ENCODE measurements at regions not wholly inside any gene's neighbourhood (a gene's known extent, or its start where the extent isn't known, plus 50 kb on each side); places are given as distances from the start of the nearest gene placed in this dataset.
A peak's percentile ranks its signal among the peaks of the same experiment; 100 is the strongest.

DNA sequence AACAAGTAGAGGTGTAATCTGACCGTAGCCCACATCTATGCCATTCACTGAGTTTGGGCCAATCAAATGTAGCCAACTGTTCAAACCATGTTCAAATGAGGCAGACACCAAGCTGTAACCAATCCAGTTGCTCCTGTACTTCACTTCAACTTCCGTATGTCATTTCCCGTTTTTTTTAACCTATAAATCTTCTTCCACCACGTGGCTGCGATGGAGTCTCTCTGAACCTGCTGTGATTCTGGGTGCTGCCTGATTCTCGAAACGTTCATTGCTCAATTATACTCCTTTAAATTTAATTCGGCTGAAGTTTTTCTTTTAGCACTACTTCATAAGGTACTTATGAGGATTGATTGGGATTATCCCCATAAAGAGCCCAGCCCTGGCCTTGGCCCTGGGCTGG lies 179.7 kb downstream of the PIK3R1 start:
- DNase-seq: no peak
- TF ChIP-seq, protein P1, sequence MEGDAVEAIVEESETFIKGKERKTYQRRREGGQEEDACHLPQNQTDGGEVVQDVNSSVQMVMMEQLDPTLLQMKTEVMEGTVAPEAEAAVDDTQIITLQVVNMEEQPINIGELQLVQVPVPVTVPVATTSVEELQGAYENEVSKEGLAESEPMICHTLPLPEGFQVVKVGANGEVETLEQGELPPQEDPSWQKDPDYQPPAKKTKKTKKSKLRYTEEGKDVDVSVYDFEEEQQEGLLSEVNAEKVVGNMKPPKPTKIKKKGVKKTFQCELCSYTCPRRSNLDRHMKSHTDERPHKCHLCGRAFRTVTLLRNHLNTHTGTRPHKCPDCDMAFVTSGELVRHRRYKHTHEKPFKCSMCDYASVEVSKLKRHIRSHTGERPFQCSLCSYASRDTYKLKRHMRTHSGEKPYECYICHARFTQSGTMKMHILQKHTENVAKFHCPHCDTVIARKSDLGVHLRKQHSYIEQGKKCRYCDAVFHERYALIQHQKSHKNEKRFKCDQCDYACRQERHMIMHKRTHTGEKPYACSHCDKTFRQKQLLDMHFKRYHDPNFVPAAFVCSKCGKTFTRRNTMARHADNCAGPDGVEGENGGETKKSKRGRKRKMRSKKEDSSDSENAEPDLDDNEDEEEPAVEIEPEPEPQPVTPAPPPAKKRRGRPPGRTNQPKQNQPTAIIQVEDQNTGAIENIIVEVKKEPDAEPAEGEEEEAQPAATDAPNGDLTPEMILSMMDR (IDR thresholded peaks at IDR 0.05; ENCODE audit: low read depth, low read length, missing control alignments): no peak
- Histone ChIP-seq H3K27ac (no peak overlapping the region), H3K4me3 (ENCODE audit: low read depth, low read length) (no peak overlapping the region), H3K36me3 (replicated peaks) (no peaks in the 10 kb centered on the region), H3K27me3 (replicated peaks) (no peaks in the 10 kb centered on the region)
- in situ Hi-C loops (cut with HindIII; ENCODE audit: low pct_ligation_motif_present, low sequenced_read_pairs): no loop called here

DNA sequence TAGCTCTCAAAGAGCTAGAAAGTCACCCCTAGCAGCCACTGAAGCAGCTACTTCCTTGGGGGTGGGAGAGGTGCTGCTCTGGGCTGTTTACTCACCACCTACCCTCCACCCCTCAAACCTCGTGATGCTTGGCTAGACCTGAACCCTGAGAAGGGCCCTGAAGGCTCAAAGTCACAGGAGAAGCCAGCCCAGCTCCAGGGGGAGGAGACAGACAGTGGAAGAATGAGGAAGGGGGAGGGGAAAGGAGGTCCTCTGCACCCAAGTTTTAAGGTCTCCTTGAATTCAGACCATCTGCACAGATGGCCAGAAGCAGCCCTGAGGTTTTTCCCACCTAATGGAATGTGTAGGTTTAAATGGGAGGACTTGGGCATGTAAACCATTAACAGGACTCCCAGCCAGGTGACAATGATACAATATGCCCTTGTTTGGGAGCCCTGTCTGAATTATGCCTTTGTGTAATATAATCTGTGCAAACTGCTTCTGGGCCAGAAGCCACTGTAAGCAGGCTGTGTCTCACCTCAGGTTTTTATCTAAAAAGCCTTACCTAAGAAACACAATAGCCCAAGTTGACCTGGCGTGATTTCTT lies 180.5 kb downstream of the PIK3R1 start:
- TF ChIP-seq, protein P1 (IDR thresholded peaks at IDR 0.05; ENCODE audit: low read depth, low read length, missing control alignments): no peak
- in situ Hi-C loops (cut with HindIII; ENCODE audit: low pct_ligation_motif_present, low sequenced_read_pairs): no loop called here
- Histone ChIP-seq H3K4me3 (ENCODE audit: low read depth, low read length) (no peak overlapping the region), H3K27ac (no peak overlapping the region), H3K36me3 (replicated peaks) (no peaks in the 10 kb centered on the region), H3K27me3 (replicated peaks) (no peaks in the 10 kb centered on the region)
- no peak for DNase-seq

DNA sequence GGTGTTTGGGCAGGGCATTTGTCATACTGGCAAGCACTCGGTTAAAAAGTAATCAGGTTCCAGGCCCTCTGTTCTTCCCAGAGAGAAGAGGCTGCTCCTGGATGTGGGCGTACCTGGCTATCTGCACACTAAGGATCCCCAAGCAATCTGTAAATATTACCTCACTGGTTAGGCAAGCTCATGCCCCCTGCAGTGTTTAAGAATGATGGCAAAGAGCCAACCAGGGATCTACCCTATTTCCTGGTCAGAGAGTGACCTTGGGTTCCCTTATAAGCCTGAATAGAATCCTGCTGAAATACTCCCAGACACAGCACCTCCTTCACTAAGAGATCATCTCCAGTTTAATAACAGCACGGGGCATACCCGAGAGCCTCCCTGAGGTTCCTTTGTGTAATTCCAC lies 181.2 kb downstream of the PIK3R1 start:
- in situ Hi-C loops (cut with HindIII; ENCODE audit: low pct_ligation_motif_present, low sequenced_read_pairs): no loop called here
- TF ChIP-seq, protein P1 (IDR thresholded peaks at IDR 0.05; ENCODE audit: low read depth, low read length, missing control alignments): no peak
- no peak overlapping the region for H3K27ac ChIP-seq
- no peak for DNase-seq
- H3K36me3 ChIP-seq (replicated peaks): no peaks in the 10 kb centered on the region
- H3K27me3 ChIP-seq (replicated peaks): no peaks in the 10 kb centered on the region
- no peak overlapping the region for H3K4me3 ChIP-seq (ENCODE audit: low read depth, low read length)

DNA sequence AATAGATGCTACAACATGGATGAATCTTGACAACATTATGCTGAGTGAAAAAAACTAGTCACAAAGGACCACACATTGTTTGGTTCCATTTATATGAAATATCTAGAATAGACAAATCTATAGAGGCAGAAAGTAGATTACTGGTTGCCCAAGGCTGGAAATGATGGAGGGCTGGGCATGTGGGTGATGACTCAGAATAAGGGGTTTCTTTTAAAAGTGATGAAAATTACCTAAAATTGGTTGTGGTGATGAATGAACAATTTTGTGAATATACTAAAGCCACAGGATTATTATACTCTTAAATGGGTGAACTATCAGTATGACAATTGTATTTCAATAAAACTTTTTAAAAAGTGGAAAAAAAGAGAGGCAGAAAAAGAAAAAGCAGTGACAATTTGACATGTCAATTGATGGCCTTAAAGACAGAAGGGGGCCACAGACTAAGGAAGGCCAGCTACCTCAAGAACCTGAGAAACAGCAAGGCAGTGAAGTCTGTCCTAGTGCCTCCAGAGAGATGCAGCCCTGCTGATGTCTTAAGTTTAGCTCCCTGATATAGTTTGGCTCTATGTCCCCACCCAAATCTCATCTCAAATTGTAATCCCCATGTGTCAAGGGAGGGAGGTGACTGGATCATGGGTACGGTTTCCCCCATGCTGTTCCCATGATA lies 182.7 kb downstream of the PIK3R1 start:
- Histone ChIP-seq H3K27me3 (replicated peaks) (no peaks in the 10 kb centered on the region), H3K4me3 (ENCODE audit: low read depth, low read length) (no peak overlapping the region), H3K27ac (no peak overlapping the region), H3K36me3 (replicated peaks) (no peaks in the 10 kb centered on the region)
- no peak for DNase-seq
- TF ChIP-seq, protein P1 (IDR thresholded peaks at IDR 0.05; ENCODE audit: low read depth, low read length, missing control alignments): no peak
- in situ Hi-C loops (cut with HindIII; ENCODE audit: low pct_ligation_motif_present, low sequenced_read_pairs): no loop called here

DNA sequence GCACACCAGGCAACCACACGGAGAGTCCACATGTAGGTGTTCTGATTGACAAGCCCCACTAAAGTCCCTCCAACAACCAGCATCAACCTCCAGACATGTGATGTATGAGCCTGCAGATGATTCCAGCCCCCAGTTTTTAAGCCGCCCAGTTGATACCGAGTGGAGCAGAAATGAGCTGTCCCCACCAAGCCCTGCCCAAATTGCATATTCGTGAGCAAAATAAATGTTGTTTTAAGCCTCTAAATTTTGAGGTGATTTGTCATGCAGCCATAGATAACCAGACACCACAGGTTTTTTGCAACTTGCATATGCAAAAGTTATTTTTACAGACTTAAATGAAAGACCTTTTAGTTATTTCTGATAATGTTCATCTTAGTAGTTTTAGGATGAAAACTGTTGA lies 187.7 kb downstream of the PIK3R1 start:
- H3K27me3 ChIP-seq (replicated peaks): no peaks in the 10 kb centered on the region
- peak; percentile 26 for DNase-seq
- TF ChIP-seq, protein P1 (IDR thresholded peaks at IDR 0.05; ENCODE audit: low read depth, low read length, missing control alignments): no peak

DNA sequence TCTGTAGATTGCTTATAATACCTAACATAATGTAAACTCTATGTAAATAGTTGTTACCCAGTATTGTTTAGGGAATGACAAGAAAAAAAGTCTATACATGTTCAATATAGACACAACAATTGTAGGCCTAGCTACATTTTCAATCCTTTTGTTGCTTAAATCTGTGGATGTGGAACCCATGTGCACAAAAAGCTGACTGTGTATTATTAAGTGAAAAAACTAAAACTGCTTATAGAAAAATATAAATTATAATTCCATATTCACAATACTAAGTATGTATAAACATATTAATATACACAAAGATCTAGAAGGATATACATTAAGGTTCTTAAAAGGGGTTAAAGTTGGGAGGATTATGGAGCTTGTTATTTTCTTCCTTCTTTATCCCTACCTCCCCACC lies 188.7 kb downstream of the PIK3R1 start:
- in situ Hi-C loops (cut with HindIII; ENCODE audit: low pct_ligation_motif_present, low sequenced_read_pairs): no loop called here
- H3K27ac ChIP-seq: no peak overlapping the region
- DNase-seq: no peak
- no peak overlapping the region for H3K4me3 ChIP-seq (ENCODE audit: low read depth, low read length)
- TF ChIP-seq, protein P1 (IDR thresholded peaks at IDR 0.05; ENCODE audit: low read depth, low read length, missing control alignments): no peak
- no peaks in the 10 kb centered on the region for H3K36me3 ChIP-seq (replicated peaks)
- H3K27me3 ChIP-seq (replicated peaks): no peaks in the 10 kb centered on the region

More for the DNA sequence above, 187.7 kb downstream of the PIK3R1 start:
- H3K27ac ChIP-seq: no peak overlapping the region
- no peaks in the 10 kb centered on the region for H3K36me3 ChIP-seq (replicated peaks)
- H3K4me3 ChIP-seq (ENCODE audit: low read depth, low read length): no peak overlapping the region
- in situ Hi-C loops (cut with HindIII; ENCODE audit: low pct_ligation_motif_present, low sequenced_read_pairs): no loop called here
